K562 (cell line): ENCODE measurements at regions not wholly inside any gene's neighbourhood (a gene's known extent, or its start where the extent isn't known, plus 50 kb on each side); places are given as distances from the start of the nearest gene placed in this dataset.

Experiments used
- ATAC-seq: fragments of 200-7000 bp; cut with Tn5 transposase; 3 replicates; pipeline ENCODE4 v1.9.1; 2020; ENCODE audit warnings: moderate library complexity
- BruUV-seq: library from RNA; stranded (reverse); fragments of 400-500 nt; replicated peaks from 2 replicates; lab custom pipeline; 2021; lab: Mats Ljungman, UMichigan
- CTCF ChIA-PET: fragments of 300-600 bp; formaldehyde crosslinking; extraction: SDS; loops from one replicate; lab custom pipeline; 2021; ENCODE audit warnings: low intra/inter-chr PET ratio; lab: Yijun Ruan, JAX
- POLR2A ChIA-PET: fragments of 300-600, 350-650 bp; sonication (Branson Sonifier 250); formaldehyde crosslinking; extraction: SDS; loops from one replicate; lab custom pipeline; 2021; ENCODE audit warnings: antibody characterized with exemption, inconsistent platforms; lab: Yijun Ruan, JAX
- DNase-seq, 4 experiments: peaks; one replicate each; pipeline versions ENCODE4 v3.0.0 to v3.0.0-alpha.2; 2011 to 2018; ENCODE audit warnings: low spot score in 3 of 4, mixed read lengths in 3 of 4; ENCODE audit errors: extremely low read depth in 1 of 4
- FAIRE-seq: peaks from 2 replicates; lab custom pipeline; 2011; peaks lifted over from hg19 to GRCh38; lab: Jason Lieb, UNC
- H2AFZ ChIP-seq: 2 replicates; pipeline ENCODE4 v1.6.0; 2011; ENCODE audit warnings: low read depth, low read length, control low read depth, inconsistent platforms
- H3K27ac ChIP-seq: fragments of 200-600 bp; 3 replicates; pipeline ENCODE4 v1.8.0; 2011; ENCODE audit warnings: low read depth, mild to moderate bottlenecking, control low read depth, inconsistent platforms, low read length, moderate library complexity, mixed read lengths; ENCODE audit errors: extremely low read depth
- H3K27me3 ChIP-seq, 2 experiments: fragments of 300-600 bp in 1 of 2; 2 replicates in 1 of 2; 3 replicates in 1 of 2; pipeline versions ENCODE4 v1.6.0 to v1.8.0; 2011; ENCODE audit warnings: inconsistent platforms in 2 of 2, low read length in 2 of 2, mild to moderate bottlenecking in 1 of 2, mixed read lengths in 1 of 2, moderate library complexity in 1 of 2; ENCODE audit not compliant: control insufficient read depth in 2 of 2, insufficient read depth in 2 of 2
- H3K36me3 ChIP-seq: fragments of 300-600 bp; 3 replicates; pipeline ENCODE4 v1.8.0; 2011; ENCODE audit warnings: mild to moderate bottlenecking, low read length, inconsistent platforms; ENCODE audit not compliant: control insufficient read depth, insufficient read depth
- H3K4me1 ChIP-seq, 2 experiments: fragments of 200-600 bp in 1 of 2; replicated peaks in 1 of 2; 2 replicates in 1 of 2; 3 replicates in 1 of 2; pipeline versions ENCODE4 v1.5.1 to v1.8.0; 2011; ENCODE audit warnings: inconsistent platforms in 2 of 2, low read length in 2 of 2, mild to moderate bottlenecking in 1 of 2, mixed read lengths in 1 of 2, moderate library complexity in 1 of 2; ENCODE audit not compliant: control insufficient read depth in 2 of 2, insufficient read depth in 2 of 2
- H3K4me2 ChIP-seq: 2 replicates; pipeline ENCODE4 v1.6.1; 2011; ENCODE audit warnings: low read length, control low read depth, inconsistent platforms, mixed read lengths; ENCODE audit not compliant: insufficient read depth
- H3K4me3 ChIP-seq: fragments of 200-600 bp; sonication (generic), shearing (Covaris generic); 2 replicates; pipeline ENCODE4 v1.5.1; 2016; ENCODE audit warnings: control low read depth, inconsistent platforms
- H3K79me2 ChIP-seq: fragments of 200-600 bp; 3 replicates; pipeline ENCODE4 v1.8.0; 2011; ENCODE audit warnings: low read length, inconsistent platforms; ENCODE audit not compliant: control insufficient read depth, insufficient read depth
- H3K9ac ChIP-seq, 2 experiments: 2 replicates each; pipeline versions ENCODE4 v1.6.0 to v1.6.1; 2011; ENCODE audit warnings: low read depth in 2 of 2, low read length in 2 of 2, control low read depth in 1 of 2, inconsistent platforms in 1 of 2, mild to moderate bottlenecking in 1 of 2, mixed read lengths in 1 of 2; ENCODE audit not compliant: insufficient read depth in 1 of 2
- H3K9me1 ChIP-seq: one replicate; pipeline ENCODE4 v1.6.0; 2011; ENCODE audit warnings: inconsistent platforms, mild to moderate bottlenecking, low read length, moderate library complexity; ENCODE audit not compliant: control insufficient read depth, insufficient read depth
- H3K9me3 ChIP-seq: replicated peaks from 2 replicates; pipeline ENCODE4 v1.5.1; 2011; ENCODE audit warnings: low read depth, low read length, inconsistent platforms; ENCODE audit not compliant: control insufficient read depth, insufficient read depth
- H4K20me1 ChIP-seq: replicated peaks from 2 replicates; pipeline ENCODE4 v1.6.1; 2011; ENCODE audit warnings: low read length, inconsistent platforms, mixed read lengths; ENCODE audit not compliant: control insufficient read depth, insufficient read depth
- DPF2 ChIP-seq: fragments of 450-650 bp; IDR thresholded peaks from 2 replicates; pipeline ENCODE4 v1.6.1; 2016
- ESRRA ChIP-seq: fragments of 450-650 bp; IDR thresholded peaks from 2 replicates; pipeline ENCODE4 v1.6.1; 2014; ENCODE audit warnings: low read depth, mild to moderate bottlenecking, moderate library complexity, borderline replicate concordance
- GABPA ChIP-seq: fragments of 200-800 bp; sonication (Bioruptor generic); conservative IDR thresholded peaks from 2 replicates; pipeline ENCODE4 v1.6.1; 2016; ENCODE audit warnings: low read depth, missing genetic modification characterization, missing compliant biosample characterization
- GABPB2 ChIP-seq: fragments of 250-450 bp; sonication (Bioruptor Pico); conservative IDR thresholded peaks from 2 replicates; pipeline ENCODE4 v1.5.1; 2021; ENCODE audit warnings: mild to moderate bottlenecking
- GATAD2B ChIP-seq: fragments of 450-650 bp; IDR thresholded peaks from 2 replicates; pipeline ENCODE4 v1.6.1; 2017; ENCODE audit warnings: mild to moderate bottlenecking, borderline replicate concordance
- GTF2F1 ChIP-seq: IDR thresholded peaks from 2 replicates; pipeline ENCODE4 v1.6.1; 2011; ENCODE audit warnings: low read depth, low read length, improper control_type of control experiment
- KHSRP ChIP-seq: fragments of 450-650 bp; IDR thresholded peaks from 2 replicates; pipeline ENCODE4 v1.6.1; 2017
- MYC ChIP-seq, 2 experiments: fragments of 250-450 bp in 1 of 2; sonication (Bioruptor Pico) in 1 of 2; IDR thresholded peaks; 2 replicates each; pipeline versions ENCODE4 v1.5.1 to v1.6.1; 2012 to 2021; ENCODE audit warnings: low read depth in 2 of 2, borderline replicate concordance in 1 of 2, improper control_type of control experiment in 1 of 2, low read length in 1 of 2, mild to moderate bottlenecking in 1 of 2, moderate library complexity in 1 of 2
- NBN ChIP-seq: fragments of 450-650 bp; IDR thresholded peaks from 2 replicates; pipeline ENCODE4 v1.6.1; 2016; ENCODE audit warnings: low read depth, mild to moderate bottlenecking
- NFATC3 ChIP-seq: fragments of 450-650 bp; IDR thresholded peaks from 2 replicates; pipeline ENCODE4 v1.6.1; 2017; ENCODE audit warnings: mild to moderate bottlenecking
- PCBP1 ChIP-seq: fragments of 200-400 bp; formaldehyde crosslinking; IDR thresholded peaks from 2 replicates; pipeline ENCODE4 v1.6.1; 2018; ENCODE audit warnings: mild to moderate bottlenecking, low read depth, low read length; ENCODE audit not compliant: poor library complexity, severe bottlenecking
- PURB ChIP-seq: sonication (generic); formaldehyde crosslinking; IDR thresholded peaks from 2 replicates; pipeline ENCODE4 v1.9.0; 2021; ENCODE audit warnings: low read depth, mild to moderate bottlenecking, missing genetic modification reagents
- SMC3 ChIP-seq: conservative IDR thresholded peaks from 2 replicates; pipeline ENCODE4 v1.6.1; 2011; ENCODE audit warnings: low read depth, low read length, improper control_type of control experiment; ENCODE audit not compliant: insufficient read depth
- ZNF174 ChIP-seq: fragments of 250-450 bp; sonication (Bioruptor Pico); IDR thresholded peaks from 2 replicates; pipeline ENCODE4 v1.4.0; 2020; ENCODE audit warnings: mild to moderate bottlenecking
- ZNF263 ChIP-seq: sonication (generic); formaldehyde crosslinking; IDR thresholded peaks from 2 replicates; pipeline ENCODE4 v1.8.0; 2022; ENCODE audit warnings: mild to moderate bottlenecking, missing genetic modification reagents, borderline replicate concordance
- ZNF384 ChIP-seq: IDR thresholded peaks from 2 replicates; pipeline ENCODE4 v1.6.1; 2012; ENCODE audit warnings: low read depth, low read length, improper control_type of control experiment
- ZNF584 ChIP-seq: fragments of 200-800 bp; sonication (Bioruptor generic); IDR thresholded peaks from 2 replicates; pipeline ENCODE4 v1.6.1; 2016; ENCODE audit warnings: low read depth, mild to moderate bottlenecking, missing genetic modification characterization, missing compliant biosample characterization
- WGBS: fragments of 100-300 bp; shearing (Covaris generic); methylation state at CpG from one replicate; pipeline ENCODE4 v1.1.6; 2016; ENCODE audit warnings: low coverage, mixed read lengths; ENCODE audit not compliant: insufficient coverage; ENCODE audit errors: missing lambda C conversion rate; 5-methylcytosine and 5-hydroxymethylcytosine counted together
- in situ Hi-C: fragments of 300-500 bp; cut with MboI; formaldehyde crosslinking; loops from 4 replicates; pipeline ENCODE4 v1.15.0; 2018; ENCODE audit warnings: inconsistent platforms, mixed read lengths
- intact Hi-C: fragments of 100-400 bp; cut with micrococcal nuclease; formaldehyde crosslinking; loops from 2 replicates; pipeline ENCODE4 v1.14.2; 2022
- TF ChIP-seq, protein P1 (sequence below): fragments of 250-450 bp; sonication (Bioruptor Pico); IDR thresholded peaks from 2 replicates; pipeline ENCODE4 v1.8.0; 2021; ENCODE audit warnings: mild to moderate bottlenecking, moderate library complexity
- TF ChIP-seq, protein P2 (sequence below): sonication (generic); formaldehyde crosslinking; IDR thresholded peaks from 2 replicates; pipeline ENCODE4 v1.8.0; 2022; ENCODE audit warnings: mild to moderate bottlenecking, missing genetic modification reagents

DNA sequence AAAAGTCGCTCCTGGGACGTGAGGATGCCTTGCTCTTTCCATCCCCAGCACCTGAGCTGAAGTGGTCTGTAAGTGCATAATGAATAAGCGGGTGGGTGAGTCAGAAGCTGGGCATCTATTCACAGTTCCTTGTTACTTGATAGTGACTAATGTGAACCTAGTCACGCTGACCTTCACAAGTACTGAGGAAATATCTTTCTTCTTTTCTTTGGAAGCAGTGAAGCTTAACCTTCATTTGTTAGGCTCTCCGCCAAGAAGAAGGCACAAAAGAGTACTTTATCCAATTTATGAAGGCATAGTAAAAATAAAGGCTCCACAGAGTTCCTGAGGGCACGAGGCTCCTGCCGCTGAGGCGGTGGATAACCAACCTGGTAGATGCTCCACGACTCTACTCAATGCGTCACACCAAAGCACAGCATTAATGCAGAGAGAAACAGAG, 475.7 kb upstream of the SLIT2 start:
- WGBS = 0% methylated on average over 9 of the region's 10 CpGs
- POLR2A ChIA-PET = no interaction called here
- FAIRE-seq = no peak
- no peak overlapping the region for H3K27ac ChIP-seq
- DNase-seq = no peak
- in situ Hi-C loops = no loop called here
- no peak overlapping the region for H3K4me3 ChIP-seq
- H3K4me2 ChIP-seq = no peak overlapping the region
- H3K9me1 ChIP-seq = no peaks in the 10 kb centered on the region
- no peak for ATAC-seq
- BruUV-seq = no TSS peak
- no peaks in the 10 kb centered on the region for H4K20me1 ChIP-seq
- H3K9ac ChIP-seq = no peak overlapping the region
- CTCF ChIA-PET = no interaction called here
- intact Hi-C loops = no loop called here
- no peaks in the 10 kb centered on the region for H3K4me1 ChIP-seq
- H3K9me3 ChIP-seq = no peaks in the 10 kb centered on the region
- H3K36me3 ChIP-seq = no peaks in the 10 kb centered on the region
- H3K79me2 ChIP-seq = no peaks in the 10 kb centered on the region
- H2AFZ ChIP-seq = no peak overlapping the region
- TF ChIP-seq MYC (IDR thresholded peaks at IDR 0.05; ENCODE audit: low read depth, low read length) (no peak), MYC (CRISPR knock-in tag; IDR thresholded peaks at IDR 0.05; ENCODE audit: borderline replicate concordance, low read depth) (no peak), PURB (CRISPR knock-in tag) (no peak), GATAD2B (no peak), ESRRA (no peak), DPF2 (no peak), GTF2F1 (no peak), ZNF384 (no peak), NBN (no peak), PCBP1 (no peak), SMC3 (no peak), KHSRP (no peak), ZNF584 (CRISPR knock-in tag) (no peak), ZNF174 (CRISPR knock-in tag) (no peak), GABPB2 (CRISPR knock-in tag) (no peak), GABPA (tag) (no peak), ZNF263 (no peak), NFATC3 (no peak)
- TF ChIP-seq, protein P1, sequence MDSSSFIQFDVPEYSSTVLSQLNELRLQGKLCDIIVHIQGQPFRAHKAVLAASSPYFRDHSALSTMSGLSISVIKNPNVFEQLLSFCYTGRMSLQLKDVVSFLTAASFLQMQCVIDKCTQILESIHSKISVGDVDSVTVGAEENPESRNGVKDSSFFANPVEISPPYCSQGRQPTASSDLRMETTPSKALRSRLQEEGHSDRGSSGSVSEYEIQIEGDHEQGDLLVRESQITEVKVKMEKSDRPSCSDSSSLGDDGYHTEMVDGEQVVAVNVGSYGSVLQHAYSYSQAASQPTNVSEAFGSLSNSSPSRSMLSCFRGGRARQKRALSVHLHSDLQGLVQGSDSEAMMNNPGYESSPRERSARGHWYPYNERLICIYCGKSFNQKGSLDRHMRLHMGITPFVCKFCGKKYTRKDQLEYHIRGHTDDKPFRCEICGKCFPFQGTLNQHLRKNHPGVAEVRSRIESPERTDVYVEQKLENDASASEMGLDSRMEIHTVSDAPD (CRISPR knock-in tag) = no peak
- TF ChIP-seq, protein P2, sequence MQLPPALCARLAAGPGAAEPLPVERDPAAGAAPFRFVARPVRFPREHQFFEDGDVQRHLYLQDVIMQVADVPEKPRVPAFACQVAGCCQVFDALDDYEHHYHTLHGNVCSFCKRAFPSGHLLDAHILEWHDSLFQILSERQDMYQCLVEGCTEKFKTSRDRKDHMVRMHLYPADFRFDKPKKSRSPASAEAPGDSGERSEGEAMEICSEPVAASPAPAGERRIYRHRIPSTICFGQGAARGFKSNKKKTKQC (CRISPR knock-in tag) = no peak
- H3K27me3 ChIP-seq = no peaks in the 10 kb centered on the region
